AG09309 (cell line): ENCODE measurements at regions not wholly inside any gene's neighbourhood (a gene's known extent, or its start where the extent isn't known, plus 50 kb on each side); places are given as distances from the start of the nearest gene placed in this dataset.

ENCODE experiments used
- DNase-seq: peaks from one replicate; pipeline ENCODE4 v3.0.0-alpha.2; 2010; ENCODE audit warnings: low read depth
- H3K4me3 ChIP-seq: 2 replicates; pipeline ENCODE4 v1.5.1; 2011; ENCODE audit warnings: mild to moderate bottlenecking, low read depth, low read length, moderate library complexity; ENCODE audit not compliant: control insufficient read depth
- CTCF ChIP-seq: IDR thresholded peaks from 2 replicates; pipeline ENCODE4 v1.5.1; 2011; ENCODE audit warnings: mild to moderate bottlenecking, low read depth, low read length, inconsistent platforms; ENCODE audit not compliant: insufficient read depth, control insufficient read depth; ENCODE audit errors: missing control alignments

DNA sequence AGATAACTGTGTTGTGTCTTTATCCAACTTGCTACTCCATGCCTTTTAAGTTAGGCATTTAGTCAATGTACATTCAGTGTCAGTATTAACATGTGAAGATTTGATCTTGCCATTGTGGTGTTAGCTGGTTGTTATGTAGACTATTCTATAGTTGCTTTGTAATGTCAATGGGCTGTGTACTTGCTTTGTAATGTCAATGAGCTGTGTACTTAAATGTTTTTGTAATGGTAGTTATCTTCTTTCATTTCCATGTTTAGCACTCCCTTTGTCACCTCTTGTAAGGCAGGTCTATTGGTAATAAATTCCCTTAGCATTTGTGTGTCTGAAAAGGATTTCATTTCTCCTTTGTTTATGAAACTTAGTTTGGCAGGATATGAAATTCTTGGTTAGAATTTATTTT is 53.4 kb downstream of the MC4R start:
- DNase-seq: no peak
- TF ChIP-seq CTCF: no peak
- H3K4me3 ChIP-seq: no peak overlapping the region

GRCh38 chr18:60311676-60312360 is 60.8 kb downstream of the MC4R start:
- H3K4me3 ChIP-seq: no peak overlapping the region
- TF ChIP-seq CTCF: no peak
- DNase-seq: no peak

GRCh38 chr18:60295674-60296073 is 76.9 kb downstream of the MC4R start:
- H3K4me3 ChIP-seq: no peak overlapping the region
- no peak for TF ChIP-seq CTCF
- DNase-seq: no peak

DNA sequence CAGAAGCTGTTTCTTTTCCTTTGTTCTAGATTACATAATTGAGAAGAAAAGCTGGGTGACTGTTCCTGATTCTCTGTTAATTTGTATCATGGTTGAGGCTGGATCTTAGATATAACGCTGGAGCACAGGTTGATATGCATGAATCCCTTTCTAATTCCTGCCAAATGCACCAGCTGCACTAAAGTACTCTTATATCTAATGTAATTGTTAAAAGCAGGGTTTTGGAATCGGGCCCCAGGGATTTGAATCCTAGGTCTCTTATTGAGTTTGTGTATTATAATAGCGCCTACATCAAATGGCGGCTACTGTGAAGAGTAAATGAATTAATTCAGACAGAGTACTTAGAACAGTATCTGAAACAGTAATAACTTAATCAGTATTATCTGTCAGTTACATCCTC is 80.4 kb downstream of the MC4R start:
- no peak for TF ChIP-seq CTCF
- H3K4me3 ChIP-seq: no peak overlapping the region
- DNase-seq: no peak

DNA sequence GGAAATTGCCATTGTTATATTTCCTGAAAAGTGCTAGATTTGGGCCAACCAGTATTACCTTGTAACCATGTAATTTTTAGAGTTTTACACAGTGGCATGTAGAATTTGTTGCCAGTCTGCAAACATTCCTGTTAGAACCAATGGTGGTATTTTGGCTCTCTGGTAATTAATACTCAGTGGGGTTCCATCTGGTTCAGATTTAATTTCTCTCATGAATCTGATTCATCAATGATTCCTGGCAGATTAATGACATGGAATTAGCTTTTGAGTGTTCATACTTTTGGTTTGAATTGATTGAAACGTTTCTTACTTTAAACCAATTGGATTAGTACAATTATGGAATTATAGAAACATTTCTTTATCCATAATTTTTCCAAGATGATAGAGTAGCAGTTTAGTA is 93.2 kb downstream of the MC4R start:
- DNase-seq: no peak
- no peak overlapping the region for H3K4me3 ChIP-seq
- no peak for TF ChIP-seq CTCF

DNA sequence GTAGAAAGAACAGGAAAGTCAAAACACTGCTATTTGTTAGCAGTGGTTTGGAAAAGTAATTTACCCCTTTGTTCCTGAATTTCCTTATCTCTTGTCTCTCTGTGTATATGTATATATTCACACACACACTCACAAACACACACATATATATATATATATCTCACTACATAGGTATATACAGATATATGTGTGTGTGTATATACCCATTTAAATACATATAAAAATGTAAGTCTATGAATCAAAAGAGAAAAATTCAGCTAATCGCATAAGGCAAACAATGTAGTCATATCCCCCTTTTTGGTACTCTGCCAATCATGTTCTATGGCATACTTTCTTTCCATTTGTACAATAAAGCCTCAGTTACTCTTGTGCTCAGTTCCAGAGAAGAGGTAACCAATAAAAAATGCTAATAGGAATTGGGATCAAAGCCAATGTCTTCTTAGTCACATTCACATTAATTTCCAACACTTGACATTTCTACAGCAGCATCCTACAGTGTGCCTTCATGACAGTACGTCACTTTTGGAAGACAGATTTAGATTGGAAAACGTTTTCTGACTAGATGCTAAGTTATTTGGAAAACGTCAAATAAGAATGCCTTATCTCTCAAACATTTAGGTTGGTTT is 94.6 kb downstream of the MC4R start:
- TF ChIP-seq CTCF: no peak
- DNase-seq: no peak
- no peak overlapping the region for H3K4me3 ChIP-seq
